Activated CD8-positive, alpha-beta memory T cell treated with anti-CD3 and anti-CD28 coated beads for 48 hours (primary cell): ENCODE measurements at regions not wholly inside any gene's neighbourhood (a gene's known extent, or its start where the extent isn't known, plus 50 kb on each side); places are given as distances from the start of the nearest gene placed in this dataset.

Experiments
- DNase-seq, 3 experiments: peaks; one replicate each; pipeline ENCODE4 v3.0.0-alpha.2; 2020; ENCODE audit warnings: low read depth in 2 of 3, low spot score in 2 of 3

DNA sequence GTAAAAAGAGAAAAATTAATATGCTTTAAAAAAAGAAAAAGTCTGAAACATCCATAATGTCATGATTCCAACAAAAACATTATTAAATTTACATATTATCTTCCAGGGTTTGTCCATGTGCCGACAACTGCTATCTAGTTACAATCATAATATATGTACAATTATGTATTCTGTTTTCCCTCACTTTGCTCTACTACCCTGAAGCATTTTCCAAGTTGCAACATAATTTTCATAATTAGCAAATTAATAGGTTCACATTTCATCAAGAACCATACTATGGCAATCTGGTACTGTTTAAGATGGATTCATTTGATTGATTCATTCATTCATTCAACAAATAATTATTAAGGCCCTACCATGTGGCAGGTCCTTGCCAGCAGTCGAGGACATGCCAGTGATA, 128.9 kb upstream of the LEF1 start:
- DNase-seq = no peak

DNA sequence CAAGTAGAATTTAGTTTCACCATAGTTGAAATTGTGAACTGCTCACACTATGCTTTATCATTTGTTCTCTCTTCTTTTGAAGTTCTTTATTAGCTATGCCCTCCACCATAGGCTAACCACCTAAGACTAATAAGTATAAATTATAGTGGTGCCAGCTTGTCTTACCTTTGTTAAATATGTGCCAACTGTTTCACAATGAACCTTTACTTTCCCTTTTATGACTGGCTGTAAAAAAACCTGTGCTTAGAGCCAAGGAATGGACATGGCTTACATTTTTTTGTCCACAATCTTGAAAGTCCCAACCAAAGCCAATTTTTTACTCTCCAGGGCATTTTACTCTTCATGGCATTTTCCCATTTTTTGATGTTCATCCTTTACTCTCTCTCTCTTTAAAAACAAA, 123.5 kb upstream of the LEF1 start:
- no peak for DNase-seq

DNA sequence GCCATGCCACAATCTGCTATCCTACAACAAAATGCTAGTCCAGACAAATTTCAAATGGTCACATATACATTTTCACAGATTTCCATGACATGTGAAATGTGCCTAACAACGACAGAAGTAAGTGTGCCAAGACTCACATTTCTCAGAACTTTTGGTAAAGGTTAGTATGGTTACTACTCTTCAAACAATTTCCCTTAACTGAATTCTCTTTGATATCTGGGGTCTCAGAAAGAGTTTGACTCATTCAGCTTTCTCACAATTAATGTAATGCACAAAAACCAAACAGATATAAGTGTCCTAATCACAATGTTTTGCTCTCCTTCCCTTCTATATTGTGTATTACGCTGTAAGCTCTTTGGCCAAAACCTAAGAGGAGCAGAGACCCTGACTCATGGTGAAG, 122.4 kb upstream of the LEF1 start:
- no peak for DNase-seq

DNA sequence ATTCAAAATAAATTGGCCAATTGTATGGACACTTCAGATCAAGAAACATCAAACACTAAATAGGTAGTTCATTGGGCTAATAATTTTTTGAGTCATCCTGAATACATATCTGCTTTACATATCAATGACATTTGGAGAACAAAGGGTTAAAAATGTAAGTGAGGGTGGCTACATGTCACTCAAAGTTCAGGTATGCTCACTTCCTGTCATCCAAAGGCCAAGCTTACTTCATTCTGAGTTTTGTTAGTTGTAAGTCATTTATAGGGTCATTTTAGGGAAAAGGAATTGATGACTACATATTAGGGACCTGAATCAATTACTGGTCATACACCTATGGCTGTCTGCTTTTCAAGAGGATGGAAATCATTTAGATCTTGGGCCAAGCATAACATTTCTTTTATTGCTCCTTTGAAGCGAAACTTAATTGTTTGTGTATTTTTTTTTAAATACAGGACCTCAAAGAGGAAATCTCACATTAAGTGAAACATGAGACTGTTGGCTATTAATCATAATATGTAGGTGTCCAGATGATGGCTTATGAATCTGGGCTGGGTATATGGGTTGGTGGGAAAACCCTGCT, 119.2 kb upstream of the LEF1 start:
- DNase-seq = no peak

DNA sequence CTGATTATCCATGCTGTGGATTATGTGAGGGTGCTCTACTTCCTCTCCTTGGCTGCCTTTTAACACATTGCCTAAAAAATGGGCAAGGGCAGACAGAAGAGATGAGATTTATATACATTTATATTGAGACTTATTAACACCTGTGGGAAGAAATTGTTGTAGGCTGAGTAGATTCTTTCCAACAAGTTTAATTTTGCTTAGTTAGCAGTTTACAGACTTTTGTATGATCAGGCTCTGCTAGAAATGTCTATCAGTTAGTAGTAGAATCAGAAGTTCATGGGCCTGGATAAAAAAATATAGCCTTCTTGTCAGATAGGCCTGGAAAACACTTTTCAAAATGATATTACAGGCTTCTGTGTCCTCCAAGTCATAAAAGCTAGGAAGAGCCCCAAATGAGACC, 111.3 kb upstream of the LEF1 start:
- no peak for DNase-seq

DNA sequence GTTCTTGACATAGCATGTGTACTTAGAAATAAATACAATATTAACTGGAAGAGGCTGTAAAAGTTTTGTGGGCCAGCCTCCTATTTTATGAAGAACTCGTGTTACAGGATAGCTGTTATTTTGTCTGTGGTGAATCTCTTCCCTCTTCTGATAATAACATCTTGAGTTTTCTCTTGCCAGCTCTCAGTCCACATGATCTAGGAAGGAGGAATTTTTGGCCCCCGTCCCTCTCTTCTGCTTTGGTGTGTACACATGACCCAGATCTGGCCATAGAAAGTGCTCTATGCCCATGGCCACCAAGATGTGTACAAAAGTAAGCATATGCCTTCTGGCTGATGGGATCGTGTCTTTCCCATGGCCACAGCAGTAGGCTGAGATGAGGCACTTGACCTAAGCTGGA, 108.0 kb upstream of the LEF1 start:
- no peak for DNase-seq

DNA sequence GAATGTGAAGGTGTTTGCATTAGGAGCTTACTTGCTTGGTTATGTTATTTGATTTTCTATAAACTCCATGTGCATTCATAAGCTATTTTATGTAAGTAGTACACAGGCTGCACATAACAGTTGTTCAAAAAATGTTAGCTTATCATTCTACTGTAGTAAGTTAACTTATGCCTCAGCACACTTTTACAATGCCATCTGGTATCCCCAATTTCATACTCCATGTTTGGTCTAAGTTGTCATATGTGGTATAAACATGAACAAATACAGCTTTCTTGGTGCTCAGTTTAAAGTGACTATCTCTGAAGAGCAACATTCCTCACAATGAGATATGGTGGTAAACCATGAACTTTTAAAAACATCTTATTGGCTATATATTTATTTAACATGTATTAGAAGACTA, 104.3 kb upstream of the LEF1 start:
- no peak for DNase-seq

DNA sequence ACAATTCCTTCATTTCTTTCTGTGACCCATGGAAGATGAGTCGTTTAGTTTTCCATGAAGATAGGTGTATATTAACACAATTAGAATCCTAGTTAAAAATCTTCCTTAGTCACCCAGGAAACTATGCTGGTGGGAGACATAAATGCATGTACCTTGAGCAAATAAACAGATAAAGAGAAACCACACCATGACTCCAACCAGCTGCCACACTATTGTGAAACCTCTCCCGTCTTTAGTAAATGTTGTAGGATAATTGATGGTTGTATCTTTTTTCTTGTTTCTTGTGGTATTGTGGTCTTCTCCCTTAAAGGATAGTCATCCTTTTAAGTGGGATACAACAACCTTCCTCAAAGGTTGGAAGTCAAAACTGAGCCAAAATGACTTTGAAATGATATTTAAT, 103.8 kb upstream of the LEF1 start:
- DNase-seq = no peak

DNA sequence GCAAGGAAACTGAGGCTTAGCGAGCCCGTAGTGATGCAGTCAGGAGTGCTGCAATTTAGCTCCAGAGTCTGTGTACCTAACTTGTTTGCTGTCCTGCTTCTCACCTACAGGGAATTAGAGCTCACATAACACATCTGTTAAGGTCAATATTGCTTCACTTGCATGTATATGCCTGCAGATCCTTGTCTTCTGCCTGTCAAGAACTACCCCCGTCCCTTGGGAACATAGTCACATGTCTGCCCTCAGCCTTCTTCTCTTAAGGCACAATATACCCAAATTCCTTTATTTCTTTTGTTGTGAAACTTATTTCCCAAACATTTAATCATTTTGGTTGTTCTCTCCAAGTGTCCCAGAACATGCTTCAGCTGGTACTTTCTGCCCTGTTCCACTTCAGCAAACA, 103.3 kb upstream of the LEF1 start:
- no peak for DNase-seq

DNA sequence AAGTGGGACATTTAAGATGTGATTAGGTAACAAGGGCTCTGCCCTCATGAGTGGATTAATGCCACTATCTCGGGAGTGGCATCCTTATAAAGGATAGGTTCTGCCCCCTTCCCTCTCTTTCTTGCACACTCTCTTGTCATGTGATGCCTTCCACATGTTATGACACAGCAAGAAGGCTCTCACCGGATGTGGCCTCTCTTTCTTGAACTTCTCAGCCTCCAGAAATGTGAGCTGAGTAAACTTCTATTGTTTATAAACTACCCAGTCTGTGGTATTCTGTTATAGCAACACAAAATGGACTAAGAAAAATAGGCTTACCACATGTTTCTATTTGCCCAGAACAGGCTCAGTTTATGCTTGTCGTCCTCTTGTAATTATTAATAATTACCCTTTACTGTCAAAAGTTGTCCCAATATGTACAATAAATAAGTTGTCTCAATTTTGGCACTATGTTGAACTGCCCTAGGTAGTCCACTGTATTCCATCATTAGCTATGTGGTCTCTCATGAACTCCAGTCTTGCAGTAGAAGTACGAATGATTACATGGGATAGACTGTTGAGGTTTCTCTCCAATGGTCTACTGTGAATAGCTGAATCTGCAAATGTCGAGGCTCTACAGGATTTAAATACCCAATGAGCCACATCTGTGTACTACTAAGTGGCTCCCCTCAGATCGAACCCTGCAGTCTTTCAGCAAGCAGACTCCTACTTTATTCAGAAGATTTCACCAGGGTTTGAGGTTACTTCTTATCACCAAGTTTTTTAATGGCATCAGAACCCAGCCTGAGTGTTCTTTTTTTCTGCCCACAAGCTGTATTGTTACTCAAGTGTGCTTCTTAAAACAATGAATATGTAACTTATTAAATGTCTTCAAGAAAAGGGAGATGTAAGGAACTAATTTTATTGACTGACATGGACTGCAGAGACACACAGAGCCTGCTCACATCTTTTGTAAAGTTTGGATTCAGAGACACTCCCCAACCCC, 102.0 kb upstream of the LEF1 start:
- DNase-seq = no peak

DNA sequence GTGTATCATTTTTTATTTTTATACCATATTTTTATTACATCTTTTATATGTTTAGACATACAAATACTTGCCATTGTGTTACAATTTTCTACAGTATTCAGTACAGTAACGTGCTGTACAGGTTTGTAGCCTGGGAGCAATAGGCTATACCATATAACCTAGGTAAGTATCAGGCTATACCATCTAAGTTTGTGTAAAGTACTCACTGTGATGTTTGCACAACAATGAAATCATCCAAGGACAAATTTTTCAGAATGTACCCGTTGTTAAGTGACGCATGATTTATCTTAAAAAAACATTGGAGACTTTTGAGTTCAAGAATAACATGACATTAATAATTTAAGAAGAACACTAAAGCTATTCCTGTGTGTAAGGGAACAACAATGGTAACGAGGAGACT, 96.0 kb upstream of the LEF1 start:
- DNase-seq = no peak

DNA sequence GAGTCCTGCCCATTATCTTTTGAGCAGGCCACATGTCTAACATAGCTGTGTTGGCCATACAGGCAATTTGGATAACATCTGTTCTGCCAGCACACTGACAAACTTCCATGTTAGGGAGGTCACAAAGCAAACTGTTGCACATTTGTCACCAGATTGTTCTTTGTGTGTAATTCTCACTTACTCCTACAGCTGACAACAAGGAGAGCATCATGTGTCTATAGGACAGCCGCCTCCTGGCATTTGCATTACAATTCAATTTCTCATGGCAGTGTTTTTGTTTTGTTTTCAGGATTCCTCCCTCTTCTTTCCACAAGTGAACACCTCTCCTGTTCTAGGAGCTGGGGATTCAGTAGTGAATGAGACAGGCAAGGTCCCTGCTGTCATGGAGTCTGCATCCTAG, 94.3 kb upstream of the LEF1 start:
- no peak for DNase-seq

DNA sequence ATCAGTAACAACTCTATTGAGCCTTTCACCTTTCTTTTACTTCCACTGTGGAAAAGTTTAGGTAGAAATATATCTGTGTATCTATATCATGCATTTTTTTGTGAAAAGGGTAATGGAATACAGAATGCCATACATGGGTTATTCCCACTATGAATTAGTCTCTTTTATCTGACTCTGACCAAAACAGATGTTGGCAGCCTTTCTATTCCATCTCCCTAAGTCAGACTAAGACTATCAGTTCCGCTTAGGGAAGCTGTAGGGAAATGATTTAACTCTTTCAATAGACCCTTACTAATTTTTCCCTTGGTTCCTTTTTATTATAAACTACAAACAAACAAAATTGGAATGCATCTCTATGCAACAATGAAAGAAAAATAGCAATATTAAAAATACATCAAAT, 92.3 kb upstream of the LEF1 start:
- DNase-seq = no peak

DNA sequence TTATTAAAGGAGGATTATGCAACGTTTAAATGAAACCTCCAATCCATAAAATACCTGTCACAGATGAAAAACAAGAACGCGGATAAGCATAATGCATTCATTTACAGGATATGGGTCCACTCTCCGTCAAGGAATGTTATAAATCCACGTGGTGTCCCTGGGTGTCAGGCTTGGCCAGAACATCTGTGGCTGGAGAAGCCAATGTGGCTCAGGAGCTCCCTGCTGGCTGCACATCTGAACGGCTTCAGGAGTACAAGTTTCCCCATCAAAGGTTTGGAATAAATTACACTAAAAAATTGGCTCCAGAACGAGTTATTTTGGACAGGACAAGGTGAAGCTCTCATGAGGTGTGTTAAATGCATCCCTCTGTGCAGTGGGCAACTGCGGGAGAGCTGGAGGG, 87.8 kb upstream of the LEF1 start:
- no peak for DNase-seq

DNA sequence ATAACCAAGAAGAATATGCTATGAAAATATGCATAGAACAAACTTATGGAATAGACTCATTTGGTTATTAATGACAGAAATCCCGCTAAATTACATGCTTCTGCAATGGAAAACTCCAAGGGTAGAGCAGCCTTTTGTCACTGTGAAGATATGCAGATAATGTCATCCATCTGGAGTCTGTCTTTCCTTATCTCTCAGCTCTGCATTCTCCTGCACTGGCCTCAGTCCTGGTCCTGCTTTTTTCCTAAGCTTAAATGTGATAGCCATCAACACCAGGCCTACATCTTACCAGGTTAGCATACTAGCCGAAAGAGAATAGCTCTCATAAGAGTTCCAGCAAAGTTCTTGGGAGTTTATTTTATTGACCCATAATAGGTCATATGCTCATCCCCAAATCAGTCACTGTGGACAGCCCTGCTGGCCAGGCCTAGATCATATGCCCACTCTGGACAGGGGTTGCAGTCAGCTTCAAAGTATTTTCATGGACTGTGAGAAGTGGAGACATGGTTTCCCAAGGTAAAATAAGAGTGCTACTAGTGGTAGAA, 86.5 kb upstream of the LEF1 start:
- DNase-seq = no peak

DNA sequence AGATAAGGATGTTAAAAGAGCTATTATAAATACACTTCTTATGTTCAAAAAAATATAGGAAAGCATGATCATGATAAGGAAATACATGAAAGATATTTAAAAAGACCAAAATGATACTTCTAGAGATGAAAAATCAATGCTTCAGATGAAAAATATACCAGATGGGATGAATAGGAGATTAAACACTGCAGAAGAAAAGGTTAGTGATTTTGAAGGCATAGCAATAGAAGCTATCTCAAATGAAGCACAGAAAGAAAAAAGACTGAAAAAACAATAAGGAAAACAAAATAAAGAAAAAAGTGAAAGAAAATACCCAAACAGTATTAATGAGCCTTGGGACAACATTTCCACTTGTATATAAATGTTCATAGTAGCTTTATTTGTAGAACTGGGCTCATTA, 80.7 kb upstream of the LEF1 start:
- no peak for DNase-seq

DNA sequence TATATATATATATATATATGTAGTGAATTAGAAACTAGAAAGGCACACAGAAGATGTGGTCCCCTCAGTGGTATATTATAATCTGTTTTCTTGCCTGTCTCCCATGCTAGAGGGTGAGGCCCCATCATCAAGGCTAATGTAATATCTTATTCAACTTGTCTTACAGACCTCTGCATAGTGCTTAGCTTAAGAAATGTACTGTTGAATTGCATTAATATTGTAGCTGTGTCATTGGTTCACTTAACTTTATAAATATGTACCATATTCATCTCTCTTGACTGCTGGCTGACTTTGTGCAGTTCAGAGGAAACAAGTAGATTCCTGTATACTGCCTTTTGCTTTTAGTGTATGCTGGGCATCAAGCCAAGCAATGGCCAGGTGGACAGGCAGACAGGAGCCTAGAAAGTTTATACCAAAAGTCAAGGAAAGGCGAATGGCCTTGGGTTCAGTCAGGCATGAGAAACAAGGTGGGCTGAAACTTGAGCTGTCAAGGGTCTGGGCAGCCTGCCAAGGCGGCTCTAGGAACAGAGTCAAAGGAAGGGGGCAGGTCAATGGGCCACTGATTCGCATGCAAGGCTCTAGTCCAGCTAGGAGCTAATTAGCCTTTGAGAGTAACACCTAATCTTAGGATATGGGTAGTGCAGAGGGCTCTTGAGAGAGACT, 78.8 kb upstream of the LEF1 start:
- DNase-seq = no peak

DNA sequence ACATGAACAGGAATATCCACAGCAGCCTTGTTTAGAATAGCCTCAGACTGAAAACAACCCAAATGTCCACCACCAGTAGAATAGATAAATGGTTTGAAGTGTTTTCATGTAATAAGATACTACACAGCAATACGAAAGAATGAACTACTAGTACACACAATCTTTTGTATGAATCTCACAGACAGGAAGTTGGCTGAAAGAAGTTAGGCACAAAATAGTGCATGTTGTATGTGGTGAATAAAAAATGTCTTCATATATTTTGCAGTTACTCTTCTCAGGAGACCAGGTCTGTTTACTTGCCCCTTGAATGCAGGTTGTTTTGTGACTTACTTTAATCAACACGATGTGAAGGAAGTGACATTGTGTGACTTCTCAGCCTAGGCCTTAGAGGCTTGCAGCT, 75.9 kb upstream of the LEF1 start:
- no peak for DNase-seq

DNA sequence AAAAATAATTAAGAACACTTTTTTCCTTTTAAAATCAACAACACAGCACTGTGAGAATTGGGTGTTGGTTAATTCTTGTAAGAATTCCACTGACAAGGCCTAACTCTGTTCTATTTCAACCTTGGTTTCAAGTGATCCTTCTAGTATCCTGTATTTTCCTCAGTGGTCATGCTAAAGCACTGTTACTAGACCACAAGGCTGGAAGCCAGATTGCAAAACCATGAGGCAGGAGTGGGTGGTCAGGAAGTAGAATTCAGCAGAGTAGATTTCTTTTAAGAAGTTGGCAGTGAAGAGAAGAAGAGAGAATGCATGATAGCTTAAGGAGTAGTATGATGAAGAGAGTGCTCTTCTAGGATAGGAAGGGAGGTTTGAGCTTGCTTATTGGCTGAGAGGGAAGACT, 71.6 kb upstream of the LEF1 start:
- no peak for DNase-seq

DNA sequence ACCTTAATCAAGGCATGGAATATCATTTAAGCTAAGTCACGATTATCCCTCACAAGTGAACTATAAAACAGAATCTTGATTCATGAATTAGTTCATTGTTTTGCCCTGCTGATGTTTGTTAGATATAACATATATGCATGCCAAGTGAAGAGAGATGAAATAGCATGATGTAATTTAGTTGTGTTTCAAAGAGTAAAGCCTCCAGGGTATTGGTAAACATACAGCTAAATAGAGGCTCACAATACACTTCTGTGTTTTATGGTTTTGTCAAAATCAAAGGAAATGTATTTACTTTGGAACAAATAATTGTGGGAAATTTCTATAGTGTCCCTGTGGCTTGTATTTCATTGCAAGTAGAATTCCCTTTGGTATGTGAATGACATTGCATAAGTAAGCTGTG, 69.0 kb upstream of the LEF1 start:
- no peak for DNase-seq

DNA sequence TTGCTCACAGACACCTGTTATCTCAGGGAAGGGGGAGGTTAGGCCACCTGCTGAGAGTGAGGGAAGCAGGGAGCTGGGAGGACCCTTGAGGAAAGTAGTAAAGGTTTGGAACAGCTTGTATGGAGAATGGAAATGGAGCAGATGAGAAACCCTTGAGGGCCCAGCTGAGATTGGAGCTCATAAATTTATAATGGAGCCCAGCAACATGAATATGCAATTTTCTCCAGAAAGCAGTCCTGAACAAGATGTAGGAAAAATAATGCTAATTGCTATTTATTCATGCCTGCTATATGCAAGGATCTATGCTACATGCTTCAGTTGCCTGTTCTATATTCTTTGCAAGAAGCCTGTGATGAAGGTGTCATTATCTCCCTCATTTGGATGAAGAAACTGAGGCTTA, 67.5 kb upstream of the LEF1 start:
- no peak for DNase-seq

DNA sequence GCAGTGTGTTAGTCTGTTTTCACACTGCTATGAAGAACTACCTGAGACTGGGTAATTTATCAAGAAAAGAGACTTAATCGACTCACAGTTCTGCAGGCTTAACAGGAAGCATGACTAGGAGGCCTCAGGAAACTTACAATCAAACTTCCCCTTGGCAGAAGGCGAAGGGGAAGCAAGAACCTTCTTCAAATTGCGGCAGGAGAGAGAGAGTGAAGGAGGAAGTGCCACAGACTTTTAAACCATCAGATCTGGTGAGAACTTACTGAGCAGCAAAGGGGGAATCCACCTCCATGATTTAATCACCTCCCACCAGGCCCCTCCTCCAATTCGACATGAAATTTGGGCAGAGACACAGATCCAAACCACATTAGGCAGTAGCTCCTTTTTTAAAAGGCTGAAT, 59.2 kb upstream of the LEF1 start:
- DNase-seq = no peak
